Activated T-cell treated with anti-CD3 and anti-CD28 coated beads, Interleukin-2, amount 50 U/mL, for 72 hours (primary cell): ENCODE measurements at regions not wholly inside any gene's neighbourhood (a gene's known extent, or its start where the extent isn't known, plus 50 kb on each side); places are given as distances from the start of the nearest gene placed in this dataset.
"Not testable (repeated sequence)": the region's sequence is repeated elsewhere in the genome, so short reads cannot be mapped to it uniquely, and the experiment has no call there.

ENCODE experiments used
- ATAC-seq, 2 donors: fragments of 150-1000 bp; cut with Tn5 transposase; replicated peaks in 1 of 2; 2 replicates each; pipeline ENCODE4 v1.10.0; 2021; ENCODE audit warnings: moderate library complexity in 2 of 2, mild to moderate bottlenecking in 1 of 2
- DNase-seq, 2 donors: peaks; one replicate each; pipeline ENCODE4 v3.0.0; 2021 to 2022; ENCODE audit warnings: mixed read lengths in 1 of 2
- H3K27ac Mint-ChIP-seq: one replicate; pipeline ENCODE4 v1.8.0; 2022; ENCODE audit warnings: mild to moderate bottlenecking, moderate library complexity, mixed read lengths
- H3K27me3 Mint-ChIP-seq: one replicate; pipeline ENCODE4 v1.8.0; 2022; ENCODE audit warnings: low read depth, mixed read lengths
- H3K36me3 Mint-ChIP-seq, 2 donors: one replicate each; pipeline ENCODE4 v1.8.0; 2022; ENCODE audit warnings: mixed read lengths in 2 of 2, mild to moderate bottlenecking in 1 of 2; ENCODE audit not compliant: insufficient read depth in 2 of 2
- H3K4me1 Mint-ChIP-seq: one replicate; pipeline ENCODE4 v1.8.0; 2022; ENCODE audit warnings: low read depth, mixed read lengths
- H3K4me3 Mint-ChIP-seq, 2 donors: one replicate each; pipeline ENCODE4 v1.8.0; 2022; ENCODE audit warnings: mild to moderate bottlenecking in 2 of 2, mixed read lengths in 2 of 2, moderate library complexity in 2 of 2
- H3K9me3 Mint-ChIP-seq, 2 donors: one replicate each; pipeline ENCODE4 v1.8.0; 2022; ENCODE audit warnings: mixed read lengths in 2 of 2

DNA sequence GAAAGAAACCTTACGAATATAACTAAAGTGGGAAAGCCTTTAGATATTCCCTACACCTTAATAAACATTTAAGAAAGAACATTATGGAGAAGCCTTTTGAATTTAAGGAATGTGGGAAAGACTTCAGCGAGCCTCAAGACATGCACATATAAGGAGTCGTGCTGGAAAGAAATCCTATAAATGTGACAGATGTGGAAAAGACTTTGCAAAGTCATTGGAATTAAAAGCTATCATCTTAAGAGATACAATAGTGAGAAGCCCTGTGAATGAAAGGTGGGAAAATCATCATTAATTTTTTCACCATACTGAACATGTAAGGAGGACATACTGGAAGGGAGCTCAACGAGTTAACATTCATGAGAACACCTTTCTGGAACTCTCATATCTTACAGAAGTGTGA lies 650.5 kb upstream of the DEFB115 start:
- Mint-ChIP-seq H3K4me3 (no peak overlapping the region), H3K27me3 (no peaks in the 10 kb centered on the region), H3K36me3 (peaks cover 2 to 4% of the 10 kb centered on the region in 2 donors), H3K27ac (no peak overlapping the region), H3K9me3 (peaks cover 5 to 16% of the 10 kb centered on the region in 2 donors), H3K4me1 (no peaks in the 10 kb centered on the region)
- ATAC-seq (no peak), DNase-seq (no peak)

DNA sequence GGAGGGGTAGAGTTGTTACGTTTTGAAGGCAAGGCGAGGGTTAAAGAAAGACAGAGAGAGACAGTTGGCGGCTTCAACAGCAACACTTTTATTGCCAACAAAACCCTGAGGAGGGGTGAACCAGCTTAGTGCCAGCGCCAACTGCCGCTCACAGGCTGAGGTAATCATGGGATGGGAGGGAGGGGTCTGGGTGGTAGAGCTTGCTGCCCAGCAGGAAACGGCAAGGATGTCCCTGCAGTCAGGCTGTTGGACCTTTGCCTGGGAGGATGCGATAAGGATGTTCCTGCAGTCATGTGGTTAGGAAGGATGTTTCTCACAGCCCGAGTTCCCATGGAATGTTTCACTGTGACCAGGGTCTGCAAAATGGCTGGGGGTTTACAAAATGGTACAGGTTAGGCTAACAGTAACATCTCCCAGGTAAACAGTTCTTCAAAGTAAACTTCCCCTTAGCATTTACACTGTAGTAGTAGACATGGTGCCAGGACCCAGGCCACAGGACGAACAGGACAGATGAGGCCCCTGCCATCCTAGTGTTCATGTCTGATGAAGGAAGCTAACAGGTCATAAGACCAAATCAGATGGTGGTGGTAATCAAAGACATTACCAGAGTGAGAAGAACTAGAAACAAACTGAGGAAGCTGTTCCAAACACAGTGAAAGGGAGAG lies 647.3 kb upstream of the DEFB115 start:
- Mint-ChIP-seq H3K27ac (no peak overlapping the region), H3K27me3 (no peaks in the 10 kb centered on the region), H3K4me3 (no peak overlapping the region), H3K36me3 (peaks cover 2% of the 10 kb centered on the region in 2 donors), H3K9me3 (peaks cover 2 to 14% of the 10 kb centered on the region in 2 donors), H3K4me1 (no peaks in the 10 kb centered on the region)
- ATAC-seq (no peak), DNase-seq (no peak)

DNA sequence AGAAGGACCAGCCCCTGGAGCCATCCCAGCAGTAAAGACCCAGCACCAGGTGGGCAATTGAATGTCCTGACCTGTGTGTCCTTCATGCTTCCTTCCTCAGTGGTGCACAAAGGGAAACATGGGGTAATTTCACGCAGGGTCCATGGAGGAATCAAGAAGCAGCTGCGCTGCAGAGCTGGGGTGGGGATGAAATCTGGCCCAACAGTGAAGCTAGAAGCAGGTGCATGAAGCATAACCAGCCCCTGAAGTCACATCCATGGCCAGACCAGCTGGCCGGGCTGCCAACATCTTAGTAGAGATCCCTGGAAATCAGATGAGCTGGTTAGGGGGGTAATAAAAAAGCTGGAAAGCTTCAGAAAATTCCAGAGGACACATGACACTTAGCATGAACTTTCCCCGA lies 646.7 kb upstream of the DEFB115 start:
- Mint-ChIP-seq H3K4me3 (no peak overlapping the region), H3K36me3 (peaks cover 2% of the 10 kb centered on the region in 2 donors), H3K27me3 (no peaks in the 10 kb centered on the region), H3K9me3 (peaks cover 2 to 14% of the 10 kb centered on the region in 2 donors), H3K27ac (no peak overlapping the region), H3K4me1 (no peaks in the 10 kb centered on the region)
- ATAC-seq (no peak), DNase-seq (no peak)

GRCh38 chr20:30611239-30611984 lies 646.1 kb upstream of the DEFB115 start:
- Mint-ChIP-seq H3K9me3 (peaks cover 2 to 12% of the 10 kb centered on the region in 2 donors), H3K27ac (no peak overlapping the region), H3K27me3 (no peaks in the 10 kb centered on the region), H3K4me1 (no peaks in the 10 kb centered on the region), H3K36me3 (peaks cover 2% of the 10 kb centered on the region in 2 donors), H3K4me3 (no peak overlapping the region)
- DNase-seq (no peak), ATAC-seq (no peak)

DNA sequence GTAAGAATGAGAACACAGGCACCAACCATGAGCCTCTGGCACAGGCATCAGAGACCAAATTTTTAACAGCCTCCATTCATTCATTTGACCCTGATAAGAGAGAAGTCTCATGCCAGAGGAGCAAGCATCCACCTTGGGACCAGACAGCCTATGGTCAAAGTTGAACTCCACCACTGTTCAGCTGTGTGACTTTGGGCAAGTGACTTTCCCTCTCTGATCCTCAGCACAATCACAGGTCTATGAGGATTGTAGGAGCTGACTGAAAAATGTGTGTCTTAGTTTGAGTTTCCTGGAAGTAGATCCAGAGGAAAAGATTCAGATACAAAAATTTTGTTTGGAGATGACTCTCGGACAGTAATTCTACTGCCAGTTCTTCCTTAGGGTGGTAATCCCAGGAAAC lies 645.1 kb upstream of the DEFB115 start:
- Mint-ChIP-seq H3K9me3 (peaks cover 2 to 8% of the 10 kb centered on the region in 2 donors), H3K36me3 (peaks cover 2% of the 10 kb centered on the region in 2 donors), H3K27me3 (no peaks in the 10 kb centered on the region), H3K27ac (no peak overlapping the region), H3K4me3 (no peak overlapping the region), H3K4me1 (no peaks in the 10 kb centered on the region)
- ATAC-seq (no peak), DNase-seq (no peak)

DNA sequence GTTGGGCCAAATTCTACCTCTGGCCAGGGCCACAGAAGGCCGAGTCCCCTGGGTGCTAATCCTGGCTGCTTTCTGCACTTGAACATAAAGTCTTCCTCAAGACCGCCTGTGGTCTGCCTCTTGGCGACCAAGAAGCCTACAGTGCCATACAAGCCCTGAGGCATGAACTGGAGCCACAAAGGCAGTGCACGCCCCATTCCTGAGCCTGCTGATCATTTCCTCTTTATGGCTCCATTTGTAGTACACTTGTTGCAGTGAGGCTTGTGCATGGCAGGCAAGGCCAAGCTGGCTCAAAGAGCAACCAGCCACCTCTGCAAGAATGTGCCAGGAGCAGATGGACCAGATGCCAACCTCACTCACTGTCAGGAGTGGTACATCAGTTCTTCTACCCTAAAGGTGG lies 636.1 kb upstream of the DEFB115 start:
- H3K27ac Mint-ChIP-seq, H3K36me3 Mint-ChIP-seq, ATAC-seq, H3K9me3 Mint-ChIP-seq, H3K4me3 Mint-ChIP-seq, DNase-seq, H3K27me3 Mint-ChIP-seq, H3K4me1 Mint-ChIP-seq: not testable (repeated sequence)

DNA sequence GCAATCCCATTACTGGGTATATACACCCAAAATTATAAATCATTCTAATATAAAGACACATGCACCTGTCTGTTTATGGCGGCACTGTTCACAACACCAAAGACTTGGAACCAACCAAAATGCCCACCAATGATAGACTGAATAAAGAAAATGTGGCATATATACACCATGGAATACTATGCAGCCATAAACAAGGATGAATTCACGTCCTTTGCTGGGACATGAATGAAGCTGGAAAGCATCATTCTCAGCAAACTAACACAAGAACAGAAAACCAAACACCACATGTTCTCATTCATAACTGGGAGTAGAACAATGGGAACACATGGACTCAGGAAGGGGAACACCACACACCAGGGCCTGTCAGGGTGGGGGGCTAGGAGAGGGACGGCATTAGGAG lies 633.2 kb upstream of the DEFB115 start:
- not testable (repeated sequence) for ATAC-seq, DNase-seq, H3K4me3 Mint-ChIP-seq, H3K27ac Mint-ChIP-seq, H3K4me1 Mint-ChIP-seq, H3K27me3 Mint-ChIP-seq, H3K9me3 Mint-ChIP-seq, H3K36me3 Mint-ChIP-seq

DNA sequence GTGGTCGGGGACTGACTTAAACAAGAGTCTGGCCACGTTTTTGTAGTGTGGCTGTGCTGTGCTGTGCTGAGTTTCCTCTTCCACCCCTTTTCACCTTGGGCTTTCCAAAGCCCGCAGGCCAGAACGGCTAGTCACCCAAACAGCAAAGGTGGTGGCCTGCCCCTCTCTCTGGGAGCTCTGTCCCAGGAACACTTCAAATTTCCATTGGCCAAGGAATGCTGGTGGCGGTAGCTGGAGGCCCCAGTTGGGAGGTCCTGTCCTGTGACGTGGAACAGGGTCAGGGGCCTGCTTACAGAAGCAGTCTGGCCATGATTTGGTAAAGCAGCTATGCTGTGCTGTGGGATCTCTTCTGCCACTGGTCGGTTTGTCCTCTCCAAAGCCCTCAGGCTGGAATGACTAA lies 628.1 kb upstream of the DEFB115 start:
- H3K27ac Mint-ChIP-seq, H3K36me3 Mint-ChIP-seq, ATAC-seq: not testable (repeated sequence)

GRCh38 chr20:30630761-30631160 lies 626.7 kb upstream of the DEFB115 start:
- ATAC-seq (no peak), DNase-seq (no peak)
- no peaks in the 10 kb centered on the region for H3K27me3 Mint-ChIP-seq
- H3K4me1 Mint-ChIP-seq = no peaks in the 10 kb centered on the region
- no peak overlapping the region for H3K4me3 Mint-ChIP-seq
- no peak overlapping the region for H3K27ac Mint-ChIP-seq
- H3K9me3 Mint-ChIP-seq = peaks cover 7 to 11% of the 10 kb centered on the region in 2 donors
- no peaks in the 10 kb centered on the region for H3K36me3 Mint-ChIP-seq

More for the DNA sequence above, 628.1 kb upstream of the DEFB115 start:
- not testable (repeated sequence) for H3K4me1 Mint-ChIP-seq, H3K4me3 Mint-ChIP-seq, H3K9me3 Mint-ChIP-seq, H3K27me3 Mint-ChIP-seq, DNase-seq

DNA sequence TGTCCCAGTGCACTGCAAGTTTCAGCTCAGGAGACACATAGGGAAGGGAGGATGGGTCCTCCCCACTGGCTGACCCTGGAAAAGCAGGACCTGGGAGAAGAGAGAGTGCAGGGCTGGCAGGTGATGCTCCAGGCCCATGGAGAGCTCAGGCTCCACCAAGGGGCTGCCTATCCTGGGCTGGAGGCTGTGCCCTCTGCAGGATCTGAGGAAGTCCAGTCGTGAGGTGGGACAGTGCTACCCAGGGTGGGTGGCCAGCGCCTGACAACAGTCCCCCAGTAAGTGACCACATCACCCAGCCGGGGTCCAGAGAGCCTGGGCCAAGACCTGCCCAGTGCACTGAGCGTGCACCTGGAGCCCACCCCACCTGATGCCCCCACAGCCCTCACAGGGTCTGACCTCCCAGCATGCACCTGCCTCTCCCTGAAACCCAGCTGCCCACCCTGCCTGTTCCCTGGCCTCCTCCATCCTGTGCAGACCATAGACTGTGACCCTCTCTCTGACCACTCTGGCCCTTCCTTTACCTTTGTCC lies 626.1 kb upstream of the DEFB115 start:
- H3K27me3 Mint-ChIP-seq, H3K4me3 Mint-ChIP-seq, DNase-seq, H3K4me1 Mint-ChIP-seq, H3K27ac Mint-ChIP-seq, H3K36me3 Mint-ChIP-seq, ATAC-seq: not testable (repeated sequence)
- H3K9me3 Mint-ChIP-seq = peaks cover 7 to 11% of the 10 kb centered on the region in 2 donors

GRCh38 chr20:30632773-30633172 lies 624.7 kb upstream of the DEFB115 start:
- H3K9me3 Mint-ChIP-seq = peaks cover 7 to 12% of the 10 kb centered on the region in 2 donors
- H3K27ac Mint-ChIP-seq, H3K4me1 Mint-ChIP-seq, H3K36me3 Mint-ChIP-seq, H3K27me3 Mint-ChIP-seq, DNase-seq, ATAC-seq, H3K4me3 Mint-ChIP-seq: not testable (repeated sequence)

DNA sequence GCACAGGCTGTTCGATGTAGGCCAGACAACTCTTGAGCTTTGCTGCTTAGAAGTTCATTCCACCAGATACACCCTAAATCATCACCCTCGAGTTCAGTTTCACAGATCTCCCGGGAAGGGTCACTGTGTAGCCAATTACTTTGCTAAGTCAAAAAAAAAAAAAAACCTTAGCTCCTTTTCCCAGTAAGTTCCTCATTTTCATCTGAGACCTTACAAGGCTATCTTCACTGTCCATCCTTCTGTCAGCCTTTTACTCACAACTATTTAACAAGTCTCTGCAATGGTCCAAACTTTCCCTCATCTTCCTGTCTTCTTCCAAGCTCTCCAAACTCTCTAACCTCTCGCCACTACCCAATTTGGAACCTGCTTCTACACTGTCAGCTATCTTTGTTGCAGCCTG lies 615.9 kb upstream of the DEFB115 start:
- not testable (repeated sequence) for ATAC-seq, H3K27ac Mint-ChIP-seq, DNase-seq

DNA sequence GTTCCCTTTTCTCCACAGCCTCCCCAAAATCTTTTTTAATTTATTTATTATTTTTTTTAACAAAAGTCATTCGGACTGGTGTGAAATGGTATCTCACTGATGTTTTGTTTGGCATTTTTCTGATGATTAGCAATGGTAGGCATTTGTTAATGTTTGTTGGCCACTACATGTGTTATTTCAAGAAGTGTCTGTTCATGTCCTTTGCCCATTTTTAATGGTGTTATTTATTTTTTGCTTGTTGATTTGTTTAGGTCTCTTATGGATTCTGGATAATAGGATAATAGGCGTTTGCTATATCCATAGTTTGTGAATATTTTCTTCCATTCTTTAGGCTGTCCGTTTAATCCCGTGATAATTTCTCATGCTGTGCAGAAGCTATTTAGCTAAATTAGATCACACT lies 596.5 kb upstream of the DEFB115 start:
- ATAC-seq, H3K27ac Mint-ChIP-seq, H3K36me3 Mint-ChIP-seq, DNase-seq, H3K9me3 Mint-ChIP-seq, H3K4me3 Mint-ChIP-seq, H3K4me1 Mint-ChIP-seq, H3K27me3 Mint-ChIP-seq: not testable (repeated sequence)

More for the DNA sequence above, 615.9 kb upstream of the DEFB115 start:
- not testable (repeated sequence) for H3K27me3 Mint-ChIP-seq, H3K4me1 Mint-ChIP-seq, H3K4me3 Mint-ChIP-seq, H3K36me3 Mint-ChIP-seq
- peaks cover 8 to 18% of the 10 kb centered on the region in 2 donors for H3K9me3 Mint-ChIP-seq
